ENCODE measurements at regions not wholly inside any gene's neighbourhood (a gene's known extent, or its start where the extent isn't known, plus 50 kb on each side); places are given as distances from the start of the nearest gene placed in this dataset.

GRCh38 chr2:6354546-6354945, 511.2 kb downstream of the CMPK2 start:
- Mint-ChIP-seq H3K36me3 (ENCODE audit: insufficient read depth in 1 of 3, low read depth in 3 of 3) (no peaks in the 10 kb centered on the region), H3K27ac (no peak overlapping the region), H3K9me3 (no peaks in the 10 kb centered on the region; a peak in 1 of 5 replicates), H3K27me3 (ENCODE audit: low read depth) (no peaks in the 10 kb centered on the region), H3K4me3 (no peak overlapping the region), H3K4me1 (no peaks in the 10 kb centered on the region; a peak in 2 of 4 replicates)
- Histone ChIP-seq H2BK15ac (ENCODE audit: low read depth, low read length) (no peak overlapping the region), H2BK5ac (ENCODE audit: insufficient read length, low read length) (no peak overlapping the region), H3K27me3 (ENCODE audit: insufficient read depth, low read length) (no peaks in the 10 kb centered on the region), H3K4ac (ENCODE audit: low read depth, low read length) (no peak overlapping the region), H3K23me2 (ENCODE audit: insufficient read length, low read depth, low read length, poor library complexity, severe bottlenecking) (no peaks in the 10 kb centered on the region), H3K23ac (ENCODE audit: insufficient read length, low read depth, low read length) (no peak overlapping the region), H3K4me1 (ENCODE audit: insufficient read depth, low read length) (no peaks in the 10 kb centered on the region), H2BK120ac (ENCODE audit: low read depth, low read length, poor library complexity, severe bottlenecking) (no peak overlapping the region), H4K8ac (replicated peaks; ENCODE audit: insufficient read length, low read depth, low read length) (no peak overlapping the region), H2BK12ac (ENCODE audit: insufficient read length, low read depth, low read length) (no peak overlapping the region), H3K9ac (ENCODE audit: extremely low read depth, insufficient read length, low read length) (no peak overlapping the region), H3K9me3 (ENCODE audit: control insufficient read depth, low read depth, low read length) (no peaks in the 10 kb centered on the region), H3K79me2 (ENCODE audit: insufficient read depth, low read length) (no peaks in the 10 kb centered on the region), H3K27ac (ENCODE audit: insufficient read length, low read depth, low read length) (no peak overlapping the region), H3K56ac (ENCODE audit: insufficient read length, low read depth, low read length) (no peak overlapping the region), H3K4me2 (ENCODE audit: insufficient read depth, insufficient read length, low read length) (no peak overlapping the region), H4K91ac (ENCODE audit: insufficient read length, low read depth, low read length) (no peak overlapping the region), H2BK20ac (ENCODE audit: low read depth, low read length, poor library complexity, severe bottlenecking) (no peak overlapping the region), H3T11ph (ENCODE audit: low read length) (no peak overlapping the region), H4K20me1 (ENCODE audit: control insufficient read depth, insufficient read depth, insufficient read length) (no peaks in the 10 kb centered on the region), H3K14ac (ENCODE audit: insufficient read depth, low read length) (no peak overlapping the region), H4K5ac (ENCODE audit: insufficient read length, low read depth, low read length) (no peak overlapping the region), H3K18ac (ENCODE audit: insufficient read length, low read depth, low read length) (no peak overlapping the region), H3K79me1 (ENCODE audit: insufficient read depth, low read depth, low read length, poor library complexity, severe bottlenecking) (no peaks in the 10 kb centered on the region), H2AK5ac (ENCODE audit: insufficient read length, low read length) (no peak overlapping the region), H2AFZ (ENCODE audit: low read length) (no peak overlapping the region)
- no CpG with 5 or more reads among the region's 2 CpGs for WGBS (ENCODE audit: extremely low coverage, insufficient read length, low lambda C conversion rate)
- DNase-seq = no peak
- no peak for TF ChIP-seq CTCF (conservative IDR thresholded peaks at IDR 0.05)

Measured in H9 (cell line).